Ishikawa (cell line): ENCODE measurements at regions not wholly inside any gene's neighbourhood (a gene's known extent, or its start where the extent isn't known, plus 50 kb on each side); places are given as distances from the start of the nearest gene placed in this dataset.

ENCODE experiments used
- CEBPB ChIP-seq: IDR thresholded peaks from 2 replicates; pipeline ENCODE4 v1.6.1; 2012
- CREB1 ChIP-seq: IDR thresholded peaks from 2 replicates; pipeline ENCODE4 v1.6.1; 2012; ENCODE audit warnings: low read depth
- EGR1 ChIP-seq: IDR thresholded peaks from 2 replicates; pipeline ENCODE4 v1.6.1; 2012
- EP300 ChIP-seq: IDR thresholded peaks from 2 replicates; pipeline ENCODE4 v1.6.1; 2012; ENCODE audit warnings: borderline replicate concordance
- FOXM1 ChIP-seq: IDR thresholded peaks from 2 replicates; pipeline ENCODE4 v1.6.1; 2012; ENCODE audit warnings: low read depth, borderline replicate concordance
- NFIC ChIP-seq: IDR thresholded peaks from 2 replicates; pipeline ENCODE4 v1.6.1; 2012
- RAD21 ChIP-seq: IDR thresholded peaks from 2 replicates; pipeline ENCODE4 v1.6.1; 2012; ENCODE audit warnings: low read depth
- TAF1 ChIP-seq: IDR thresholded peaks from 2 replicates; pipeline ENCODE4 v1.6.1; 2012; ENCODE audit warnings: low read depth, mild to moderate bottlenecking
- TCF12 ChIP-seq: IDR thresholded peaks from 2 replicates; pipeline ENCODE4 v1.6.1; 2012; ENCODE audit warnings: low read depth
- TEAD4 ChIP-seq: IDR thresholded peaks from 2 replicates; pipeline ENCODE4 v1.6.1; 2012
- YY1 ChIP-seq: IDR thresholded peaks from 2 replicates; pipeline ENCODE4 v1.6.1; 2012; ENCODE audit warnings: low read depth
- ZBTB7A ChIP-seq: IDR thresholded peaks from 2 replicates; pipeline ENCODE4 v1.6.1; 2012; ENCODE audit warnings: low read depth
- TF ChIP-seq, protein P1 (sequence below): IDR thresholded peaks from 2 replicates; pipeline ENCODE4 v1.6.1; 2012
- TF ChIP-seq, protein P2 (sequence below): IDR thresholded peaks from 2 replicates; pipeline ENCODE4 v1.6.1; 2012
- TF ChIP-seq, protein P3 (sequence below): IDR thresholded peaks from 2 replicates; pipeline ENCODE4 v1.6.1; 2012; ENCODE audit warnings: low read depth, mild to moderate bottlenecking

DNA sequence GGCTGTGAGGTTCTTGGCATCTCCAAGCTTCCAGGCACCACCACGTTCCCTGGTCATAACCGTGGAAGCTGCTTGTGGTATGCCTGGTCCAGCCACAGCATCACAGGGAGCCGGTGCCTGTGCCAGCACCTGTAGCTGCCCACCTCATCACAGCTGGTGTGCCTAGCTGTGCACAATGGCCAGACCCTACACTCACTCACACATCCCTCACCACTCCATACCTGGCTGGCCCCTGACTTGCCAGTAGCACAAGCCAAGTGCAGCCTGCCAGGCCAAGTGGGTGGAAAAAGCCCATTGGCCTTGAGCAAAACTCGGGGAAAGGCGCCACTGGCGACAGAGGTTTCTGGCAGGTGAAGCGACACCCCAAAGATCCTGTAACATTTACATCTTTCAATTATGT, 192.3 kb upstream of the MANEA start:
- TF ChIP-seq TEAD4, result no peak
- TF ChIP-seq FOXM1, result no peak
- TF ChIP-seq, protein P1, sequence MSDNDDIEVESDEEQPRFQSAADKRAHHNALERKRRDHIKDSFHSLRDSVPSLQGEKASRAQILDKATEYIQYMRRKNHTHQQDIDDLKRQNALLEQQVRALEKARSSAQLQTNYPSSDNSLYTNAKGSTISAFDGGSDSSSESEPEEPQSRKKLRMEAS, result no peak
- TF ChIP-seq TAF1, result no peak
- no peak for TF ChIP-seq TCF12
- TF ChIP-seq, protein P2, sequence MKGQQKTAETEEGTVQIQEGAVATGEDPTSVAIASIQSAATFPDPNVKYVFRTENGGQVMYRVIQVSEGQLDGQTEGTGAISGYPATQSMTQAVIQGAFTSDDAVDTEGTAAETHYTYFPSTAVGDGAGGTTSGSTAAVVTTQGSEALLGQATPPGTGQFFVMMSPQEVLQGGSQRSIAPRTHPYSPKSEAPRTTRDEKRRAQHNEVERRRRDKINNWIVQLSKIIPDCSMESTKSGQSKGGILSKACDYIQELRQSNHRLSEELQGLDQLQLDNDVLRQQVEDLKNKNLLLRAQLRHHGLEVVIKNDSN, result no peak
- TF ChIP-seq, protein P3, sequence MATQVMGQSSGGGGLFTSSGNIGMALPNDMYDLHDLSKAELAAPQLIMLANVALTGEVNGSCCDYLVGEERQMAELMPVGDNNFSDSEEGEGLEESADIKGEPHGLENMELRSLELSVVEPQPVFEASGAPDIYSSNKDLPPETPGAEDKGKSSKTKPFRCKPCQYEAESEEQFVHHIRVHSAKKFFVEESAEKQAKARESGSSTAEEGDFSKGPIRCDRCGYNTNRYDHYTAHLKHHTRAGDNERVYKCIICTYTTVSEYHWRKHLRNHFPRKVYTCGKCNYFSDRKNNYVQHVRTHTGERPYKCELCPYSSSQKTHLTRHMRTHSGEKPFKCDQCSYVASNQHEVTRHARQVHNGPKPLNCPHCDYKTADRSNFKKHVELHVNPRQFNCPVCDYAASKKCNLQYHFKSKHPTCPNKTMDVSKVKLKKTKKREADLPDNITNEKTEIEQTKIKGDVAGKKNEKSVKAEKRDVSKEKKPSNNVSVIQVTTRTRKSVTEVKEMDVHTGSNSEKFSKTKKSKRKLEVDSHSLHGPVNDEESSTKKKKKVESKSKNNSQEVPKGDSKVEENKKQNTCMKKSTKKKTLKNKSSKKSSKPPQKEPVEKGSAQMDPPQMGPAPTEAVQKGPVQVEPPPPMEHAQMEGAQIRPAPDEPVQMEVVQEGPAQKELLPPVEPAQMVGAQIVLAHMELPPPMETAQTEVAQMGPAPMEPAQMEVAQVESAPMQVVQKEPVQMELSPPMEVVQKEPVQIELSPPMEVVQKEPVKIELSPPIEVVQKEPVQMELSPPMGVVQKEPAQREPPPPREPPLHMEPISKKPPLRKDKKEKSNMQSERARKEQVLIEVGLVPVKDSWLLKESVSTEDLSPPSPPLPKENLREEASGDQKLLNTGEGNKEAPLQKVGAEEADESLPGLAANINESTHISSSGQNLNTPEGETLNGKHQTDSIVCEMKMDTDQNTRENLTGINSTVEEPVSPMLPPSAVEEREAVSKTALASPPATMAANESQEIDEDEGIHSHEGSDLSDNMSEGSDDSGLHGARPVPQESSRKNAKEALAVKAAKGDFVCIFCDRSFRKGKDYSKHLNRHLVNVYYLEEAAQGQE, result no peak
- no peak for TF ChIP-seq ZBTB7A
- TF ChIP-seq CEBPB, result no peak
- TF ChIP-seq CREB1, result no peak
- TF ChIP-seq EGR1, result no peak
- TF ChIP-seq RAD21, result no peak
- no peak for TF ChIP-seq EP300
- TF ChIP-seq YY1, result no peak
- TF ChIP-seq NFIC, result no peak

DNA sequence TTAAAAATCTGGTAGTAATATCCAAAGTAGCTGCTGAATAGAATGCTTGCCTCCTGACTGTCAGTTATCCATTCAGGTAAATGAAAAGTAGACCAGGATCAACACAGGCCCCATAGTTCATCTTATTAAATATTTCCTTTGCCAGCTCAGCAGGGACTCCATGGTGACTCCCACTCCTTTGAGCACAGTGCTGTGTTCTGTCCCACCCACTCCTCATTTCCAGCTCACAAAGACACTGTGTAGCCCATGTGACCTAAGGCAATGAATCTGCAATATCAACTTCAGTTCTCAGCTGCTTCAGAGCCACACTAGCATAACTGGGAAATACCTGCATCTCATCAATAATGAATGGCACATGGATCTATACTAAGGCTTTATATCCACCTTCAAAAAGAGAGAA, 189.5 kb upstream of the MANEA start:
- TF ChIP-seq EGR1 (no peak), CREB1 (no peak), YY1 (no peak)

DNA sequence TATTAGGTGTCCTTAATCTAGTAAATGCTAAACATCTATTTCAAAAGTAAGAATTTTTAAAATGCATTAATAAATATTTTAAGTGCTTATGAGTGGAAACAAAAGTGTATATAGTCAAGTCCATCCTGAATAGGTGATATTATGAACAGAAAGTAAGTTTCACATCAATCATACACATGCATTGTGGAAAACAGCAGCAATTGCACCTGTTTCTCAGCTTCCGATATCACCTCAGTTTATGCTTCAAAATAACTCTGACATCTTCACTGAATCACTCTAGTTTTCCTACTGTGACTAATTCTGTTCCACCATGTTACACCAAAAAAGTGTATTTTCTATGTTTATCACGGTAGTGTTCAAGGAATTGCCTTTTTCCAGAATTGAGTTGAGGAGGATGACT, 172.6 kb upstream of the MANEA start:
- no peak for TF ChIP-seq YY1
- no peak for TF ChIP-seq NFIC
- TF ChIP-seq FOXM1, result no peak
- no peak for TF ChIP-seq RAD21
- TF ChIP-seq, protein P1, result no peak
- no peak for TF ChIP-seq TCF12
- TF ChIP-seq TEAD4, result no peak
- TF ChIP-seq EGR1, result no peak
- TF ChIP-seq EP300, result no peak
- no peak for TF ChIP-seq TAF1
- TF ChIP-seq, protein P2, result no peak
- no peak for TF ChIP-seq ZBTB7A
- TF ChIP-seq, protein P3, result no peak
- no peak for TF ChIP-seq CREB1
- no peak for TF ChIP-seq CEBPB

DNA sequence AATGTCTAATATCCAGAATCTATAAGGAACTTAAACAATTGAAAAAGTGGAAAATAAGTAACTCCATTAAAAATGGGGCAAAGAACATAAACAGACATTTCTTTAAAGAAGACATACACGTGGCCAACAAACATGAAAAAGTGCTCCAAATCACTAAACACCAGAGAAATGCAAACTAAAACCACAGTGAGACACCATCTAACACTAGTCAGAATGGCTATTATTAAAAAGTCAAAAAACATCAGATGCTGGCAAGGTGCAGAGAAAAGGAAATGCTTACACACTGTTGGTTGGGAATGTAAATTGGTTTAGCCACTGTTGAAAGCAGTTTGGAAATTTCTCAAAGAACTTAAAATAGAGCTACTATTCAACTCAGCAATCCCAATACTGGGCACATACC, 169.2 kb upstream of the MANEA start:
- TF ChIP-seq NFIC, result no peak

DNA sequence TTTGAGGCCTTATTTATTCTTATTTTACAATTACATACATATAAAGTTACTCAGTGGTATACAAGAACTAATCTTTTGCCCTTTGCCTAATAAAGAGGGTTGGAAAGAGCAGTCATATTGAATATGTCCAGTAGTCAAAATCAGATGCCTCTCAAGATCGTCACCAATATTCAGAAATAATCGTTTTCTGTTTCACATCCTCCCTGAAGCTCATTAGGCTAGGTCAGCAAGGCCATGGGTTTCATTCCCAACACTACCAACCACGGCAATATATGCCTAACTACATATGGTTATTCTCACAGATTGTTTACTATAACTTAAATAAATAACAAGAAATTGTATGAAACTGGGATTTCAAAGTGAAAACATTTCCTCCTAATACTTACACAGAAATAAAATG, 167.2 kb upstream of the MANEA start:
- TF ChIP-seq TCF12 (no peak), EGR1 (no peak)

DNA sequence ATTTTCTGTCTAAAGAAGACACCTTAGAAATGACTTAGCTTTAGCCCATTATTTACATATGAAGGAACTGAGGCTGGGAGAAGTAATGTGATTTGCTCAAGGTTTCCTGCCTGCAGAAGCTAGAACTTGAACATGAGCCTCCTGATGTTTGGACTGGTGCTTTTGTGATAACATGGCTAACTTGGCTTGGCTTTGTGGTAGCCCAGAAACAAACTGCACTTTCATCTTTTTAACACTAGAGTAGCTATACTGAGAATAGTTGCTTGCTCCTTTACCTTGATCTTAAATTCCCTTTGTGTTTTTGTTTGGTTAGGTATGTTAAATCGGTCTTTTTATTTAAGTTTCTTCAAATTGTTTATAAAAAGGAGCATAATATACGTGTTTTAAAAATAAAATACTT, 163.5 kb upstream of the MANEA start:
- TF ChIP-seq, protein P3, result no peak
- TF ChIP-seq TEAD4, result no peak
- TF ChIP-seq ZBTB7A, result no peak
- no peak for TF ChIP-seq EGR1
- no peak for TF ChIP-seq TCF12
- TF ChIP-seq NFIC, result no peak
- no peak for TF ChIP-seq YY1
- TF ChIP-seq RAD21, result no peak
- TF ChIP-seq, protein P2, result no peak
- no peak for TF ChIP-seq FOXM1
- TF ChIP-seq CEBPB, result no peak
